NT2/D1 (cell line): ENCODE measurements at regions not wholly inside any gene's neighbourhood (a gene's known extent, or its start where the extent isn't known, plus 50 kb on each side); places are given as distances from the start of the nearest gene placed in this dataset.

Experiments
- DNase-seq: peaks from one replicate; pipeline ENCODE4 v3.0.0-alpha.2; 2011; ENCODE audit warnings: low read depth, low spot score
- H3K27me3 ChIP-seq: 2 replicates; pipeline ENCODE4 v1.6.0; 2011; ENCODE audit warnings: mild to moderate bottlenecking; ENCODE audit not compliant: insufficient read length, insufficient read depth
- H3K36me3 ChIP-seq: 2 replicates; pipeline ENCODE4 v1.6.1; 2011; ENCODE audit warnings: mild to moderate bottlenecking, low read length, mixed read lengths; ENCODE audit not compliant: insufficient read depth, insufficient read length
- H3K4me1 ChIP-seq: 2 replicates; pipeline ENCODE4 v1.5.1; 2011; ENCODE audit not compliant: insufficient read depth, insufficient read length
- H3K4me3 ChIP-seq: 2 replicates; pipeline ENCODE4 v1.5.1; 2011; ENCODE audit warnings: low read depth; ENCODE audit not compliant: insufficient read length
- H3K9ac ChIP-seq: 2 replicates; pipeline ENCODE4 v1.6.0; 2011; ENCODE audit warnings: low read depth; ENCODE audit not compliant: insufficient read length
- H3K9me3 ChIP-seq: 2 replicates; pipeline ENCODE4 v1.5.1; 2011; ENCODE audit warnings: mild to moderate bottlenecking, low read length; ENCODE audit not compliant: insufficient read depth
- SUZ12 ChIP-seq: IDR thresholded peaks from 2 replicates; pipeline ENCODE4 v1.6.1; 2011; ENCODE audit not compliant: insufficient read length, insufficient read depth; ENCODE audit errors: extremely low read depth
- YY1 ChIP-seq: IDR thresholded peaks from 2 replicates; pipeline ENCODE4 v1.6.1; 2011; ENCODE audit not compliant: insufficient read length, insufficient read depth
- ZNF274 ChIP-seq: IDR thresholded peaks from 2 replicates; pipeline ENCODE4 v1.6.1; 2011; ENCODE audit warnings: mild to moderate bottlenecking, low read depth, low read length

DNA sequence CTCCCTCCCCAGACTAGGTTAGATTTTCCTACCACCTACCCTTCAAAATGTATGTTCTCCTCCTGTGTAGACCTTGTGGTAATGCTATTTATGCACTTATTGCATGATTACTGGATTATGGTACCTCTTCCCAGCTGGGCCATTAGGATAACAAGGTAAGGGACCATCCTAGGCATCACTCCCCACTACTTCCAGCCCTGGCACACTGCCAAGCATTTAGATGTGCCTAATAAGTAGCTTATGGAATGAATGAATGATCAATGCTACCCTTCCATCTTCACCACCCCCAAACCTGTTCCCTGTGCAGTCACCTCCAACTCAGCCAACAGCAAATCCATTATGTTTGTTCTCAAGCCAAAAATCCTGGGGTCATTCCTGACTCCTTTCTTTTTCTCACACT is 93.4 kb downstream of the C1QL2 start:
- DNase-seq = no peak
- Histone ChIP-seq H3K4me3 (no peak overlapping the region), H3K9ac (no peak overlapping the region), H3K4me1 (peaks cover 9% of the 10 kb centered on the region), H3K27me3 (no peaks in the 10 kb centered on the region), H3K9me3 (no peaks in the 10 kb centered on the region), H3K36me3 (no peaks in the 10 kb centered on the region)
- no peak for TF ChIP-seq ZNF274
- TF ChIP-seq SUZ12 = no peak
- TF ChIP-seq YY1 = no peak

DNA sequence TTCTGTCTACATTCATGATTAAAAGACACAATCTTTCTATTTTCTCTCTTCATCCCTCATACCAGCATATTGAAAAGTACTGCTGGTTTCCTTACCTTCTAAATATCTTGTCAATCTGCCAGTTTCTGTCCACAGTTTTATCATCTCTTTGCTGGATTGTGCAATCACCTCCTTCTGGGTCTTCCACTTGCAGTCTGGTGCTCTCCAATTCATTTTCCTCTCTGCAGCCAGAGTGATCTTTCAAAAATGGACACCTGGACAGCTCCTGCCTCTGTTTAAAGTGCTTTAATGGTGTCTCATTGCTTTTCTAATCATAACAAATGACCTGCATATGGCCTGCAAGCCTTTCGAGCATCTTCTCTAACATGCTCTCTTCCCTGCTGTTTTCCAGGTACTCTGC is 94.0 kb downstream of the C1QL2 start:
- peaks cover 9% of the 10 kb centered on the region for H3K4me1 ChIP-seq
- DNase-seq = no peak
- no peaks in the 10 kb centered on the region for H3K36me3 ChIP-seq
- no peaks in the 10 kb centered on the region for H3K9me3 ChIP-seq
- TF ChIP-seq SUZ12 (no peak), YY1 (no peak), ZNF274 (no peak)
- H3K27me3 ChIP-seq = no peaks in the 10 kb centered on the region
- no peak overlapping the region for H3K4me3 ChIP-seq
- no peak overlapping the region for H3K9ac ChIP-seq

- no peak for DNase-seq
- H3K9ac ChIP-seq = no peak overlapping the region
- no peaks in the 10 kb centered on the region for H3K9me3 ChIP-seq
- no peaks in the 10 kb centered on the region for H3K36me3 ChIP-seq
- no peak for TF ChIP-seq ZNF274
- no peak for TF ChIP-seq SUZ12
- TF ChIP-seq YY1 = no peak
- H3K4me3 ChIP-seq = no peak overlapping the region
- H3K27me3 ChIP-seq = no peaks in the 10 kb centered on the region
- peaks cover 9% of the 10 kb centered on the region for H3K4me1 ChIP-seq
Measured at GRCh38 chr2:119063177-119063576, 95.4 kb downstream of the C1QL2 start.

DNA sequence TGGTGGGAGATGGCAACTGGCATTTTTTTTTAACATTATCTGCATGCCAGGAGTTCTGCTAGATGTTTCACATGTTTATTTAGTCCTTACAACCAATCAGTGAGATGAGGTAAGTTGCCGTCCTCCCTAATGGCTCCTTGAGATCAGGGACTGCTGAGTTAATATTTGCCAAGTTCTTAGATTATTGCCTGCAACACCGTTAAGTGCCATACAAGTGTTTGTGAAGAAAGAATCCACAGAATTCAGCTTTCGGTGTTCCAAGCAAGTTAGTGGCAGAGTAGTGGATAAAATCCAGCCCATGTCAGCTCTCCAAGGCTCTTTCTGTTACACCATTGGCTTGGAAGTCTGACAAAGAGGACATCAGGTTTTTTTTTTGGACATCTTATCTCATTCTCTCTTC is 95.9 kb downstream of the C1QL2 start:
- TF ChIP-seq ZNF274 (no peak), YY1 (no peak), SUZ12 (no peak)
- Histone ChIP-seq H3K9me3 (no peaks in the 10 kb centered on the region), H3K4me3 (no peak overlapping the region), H3K27me3 (no peaks in the 10 kb centered on the region), H3K4me1 (peaks cover 9% of the 10 kb centered on the region), H3K36me3 (no peaks in the 10 kb centered on the region), H3K9ac (no peak overlapping the region)
- DNase-seq = no peak

DNA sequence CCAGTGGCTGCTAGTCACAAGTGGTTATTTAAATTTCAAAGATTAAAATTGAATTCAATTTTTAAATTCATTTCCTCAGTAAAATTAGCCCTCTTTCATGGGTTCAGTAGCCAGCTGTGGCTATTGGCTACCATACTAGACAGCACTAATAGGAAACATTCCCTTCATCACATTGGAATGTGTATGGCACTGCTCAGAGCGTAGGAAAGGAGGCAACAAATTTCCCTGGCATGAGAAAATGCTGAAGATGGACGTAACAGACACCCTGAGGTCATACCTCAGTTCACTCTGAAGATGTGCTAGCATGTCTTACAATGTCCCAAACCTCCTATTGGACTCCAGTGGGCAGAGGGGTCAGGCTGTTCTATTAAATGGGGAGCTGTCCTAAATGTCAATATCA is 96.4 kb downstream of the C1QL2 start:
- peaks cover 7% of the 10 kb centered on the region for H3K4me1 ChIP-seq
- H3K27me3 ChIP-seq = no peaks in the 10 kb centered on the region
- DNase-seq = no peak
- H3K4me3 ChIP-seq = no peak overlapping the region
- H3K36me3 ChIP-seq = no peaks in the 10 kb centered on the region
- TF ChIP-seq ZNF274 (no peak), YY1 (no peak)
- no peaks in the 10 kb centered on the region for H3K9me3 ChIP-seq
- no peak overlapping the region for H3K9ac ChIP-seq

- no peak for DNase-seq
- Histone ChIP-seq H3K9ac (no peak overlapping the region), H3K4me1 (no peaks in the 10 kb centered on the region), H3K9me3 (peaks cover 9% of the 10 kb centered on the region; the same call in 1 of the 2 replicates), H3K36me3 (no peaks in the 10 kb centered on the region), H3K27me3 (no peaks in the 10 kb centered on the region), H3K4me3 (no peak overlapping the region)
- TF ChIP-seq SUZ12 (no peak), YY1 (no peak), ZNF274 (no peak)
Measured at GRCh38 chr2:119059940-119060339, 98.6 kb downstream of the C1QL2 start.

- no peaks in the 10 kb centered on the region for H3K4me1 ChIP-seq
- H3K9me3 ChIP-seq = peaks cover 12% of the 10 kb centered on the region; the same call in 1 of the 2 replicates
- no peaks in the 10 kb centered on the region for H3K27me3 ChIP-seq
- no peaks in the 10 kb centered on the region for H3K36me3 ChIP-seq
- no peak overlapping the region for H3K4me3 ChIP-seq
- no peak for TF ChIP-seq SUZ12
- no peak for TF ChIP-seq YY1
- no peak for TF ChIP-seq ZNF274
- no peak for DNase-seq
- no peak overlapping the region for H3K9ac ChIP-seq
Measured at GRCh38 chr2:119059287-119059686, 99.3 kb downstream of the C1QL2 start.
